EL (cell line): ENCODE measurements at regions not wholly inside any gene's neighbourhood (a gene's known extent, or its start where the extent isn't known, plus 50 kb on each side); places are given as distances from the start of the nearest gene placed in this dataset.

Source experiments
- DNase-seq: peaks from one replicate; pipeline ENCODE4 v3.0.0-alpha.2; 2016

- peak; percentile 74 for DNase-seq
Measured at GRCh38 chr5:39580702-39581453, 156.1 kb upstream of the DAB2 start.

GRCh38 chr5:39579750-39580149 is 155.0 kb upstream of the DAB2 start:
- no peak for DNase-seq

- DNase-seq: peak; percentile 24
Measured at GRCh38 chr5:39578887-39579497, 154.2 kb upstream of the DAB2 start.

GRCh38 chr5:39577529-39577928 is 152.7 kb upstream of the DAB2 start:
- no peak for DNase-seq

GRCh38 chr5:39570403-39571027 is 145.7 kb upstream of the DAB2 start:
- peak; percentile 53 for DNase-seq

- DNase-seq: no peak
Measured at GRCh38 chr5:39569857-39570256, 145.1 kb upstream of the DAB2 start.

- DNase-seq: no peak
Measured at GRCh38 chr5:39566891-39567290, 142.1 kb upstream of the DAB2 start.

- no peak for DNase-seq
Measured at GRCh38 chr5:39566029-39566428, 141.2 kb upstream of the DAB2 start.

GRCh38 chr5:39561421-39561820 is 136.6 kb upstream of the DAB2 start:
- no peak for DNase-seq

- no peak for DNase-seq
Measured at GRCh38 chr5:39560726-39561125, 135.9 kb upstream of the DAB2 start.

GRCh38 chr5:39559923-39560322 is 135.1 kb upstream of the DAB2 start:
- no peak for DNase-seq

- no peak for DNase-seq
Measured at GRCh38 chr5:39558541-39558940, 133.8 kb upstream of the DAB2 start.

- DNase-seq: no peak
Measured at GRCh38 chr5:39555788-39556187, 131.0 kb upstream of the DAB2 start.

- DNase-seq: peak; percentile 76
Measured at GRCh38 chr5:39547553-39548154, 122.9 kb upstream of the DAB2 start.

GRCh38 chr5:39544941-39545340 is 120.2 kb upstream of the DAB2 start:
- no peak for DNase-seq

- DNase-seq: no peak
Measured at GRCh38 chr5:39543335-39543734, 118.6 kb upstream of the DAB2 start.

- DNase-seq: no peak
Measured at GRCh38 chr5:39542511-39543285, 117.9 kb upstream of the DAB2 start.

GRCh38 chr5:39541920-39542319 is 117.1 kb upstream of the DAB2 start:
- no peak for DNase-seq

- no peak for DNase-seq
Measured at GRCh38 chr5:39539470-39539869, 114.7 kb upstream of the DAB2 start.

- DNase-seq: no peak
Measured at GRCh38 chr5:39534690-39535089, 109.9 kb upstream of the DAB2 start.

GRCh38 chr5:39533749-39534148 is 109.0 kb upstream of the DAB2 start:
- no peak for DNase-seq

GRCh38 chr5:39532511-39532910 is 107.7 kb upstream of the DAB2 start:
- no peak for DNase-seq

GRCh38 chr5:39531306-39531705 is 106.5 kb upstream of the DAB2 start:
- no peak for DNase-seq
